HG03159 (cell line): ENCODE measurements at regions not wholly inside any gene's neighbourhood (a gene's known extent, or its start where the extent isn't known, plus 50 kb on each side); places are given as distances from the start of the nearest gene placed in this dataset.

Experiments used
- ATAC-seq: cut with Tn5 transposase; IDR thresholded peaks from one replicate; pipeline ENCODE4 v1.9.1; 2021; ENCODE audit warnings: mild to moderate bottlenecking, moderate library complexity; ENCODE audit not compliant: unreplicated experiment

GRCh38 chr9:89744730-89745129 is 139.9 kb downstream of the GADD45G start:
- no peak for ATAC-seq

GRCh38 chr9:89745601-89746376 is 141.0 kb downstream of the GADD45G start:
- no peak for ATAC-seq

- no peak for ATAC-seq
Measured at GRCh38 chr9:89746385-89747116, 141.7 kb downstream of the GADD45G start.

GRCh38 chr9:89747596-89747995 is 142.8 kb downstream of the GADD45G start:
- no peak for ATAC-seq

- ATAC-seq, result no peak
Measured at GRCh38 chr9:89748021-89748670, 143.3 kb downstream of the GADD45G start.

- no peak for ATAC-seq
Measured at GRCh38 chr9:89748831-89749499, 144.2 kb downstream of the GADD45G start.

GRCh38 chr9:89749500-89750116 is 144.8 kb downstream of the GADD45G start:
- ATAC-seq, result no peak

- no peak for ATAC-seq
Measured at GRCh38 chr9:89750117-89750791, 145.4 kb downstream of the GADD45G start.

- no peak for ATAC-seq
Measured at GRCh38 chr9:89751079-89751825, 146.4 kb downstream of the GADD45G start.

- ATAC-seq, result no peak
Measured at GRCh38 chr9:89752154-89752553, 147.3 kb downstream of the GADD45G start.

GRCh38 chr9:89753472-89754055 is 148.8 kb downstream of the GADD45G start:
- ATAC-seq, result no peak

- no peak for ATAC-seq
Measured at GRCh38 chr9:89754193-89754592, 149.4 kb downstream of the GADD45G start.

GRCh38 chr9:89755821-89756220 is 151.0 kb downstream of the GADD45G start:
- no peak for ATAC-seq

- no peak for ATAC-seq
Measured at GRCh38 chr9:89756891-89757537, 152.2 kb downstream of the GADD45G start.

- ATAC-seq, result no peak
Measured at GRCh38 chr9:89757776-89758528, 153.1 kb downstream of the GADD45G start.

GRCh38 chr9:89759572-89759971 is 154.8 kb downstream of the GADD45G start:
- ATAC-seq, result no peak

- ATAC-seq, result no peak
Measured at GRCh38 chr9:89760123-89760522, 155.3 kb downstream of the GADD45G start.

GRCh38 chr9:89764217-89764616 is 159.4 kb downstream of the GADD45G start:
- no peak for ATAC-seq
